ENCODE measurements at regions not wholly inside any gene's neighbourhood (a gene's known extent, or its start where the extent isn't known, plus 50 kb on each side); places are given as distances from the start of the nearest gene placed in this dataset.
A peak's percentile ranks its signal among the peaks of the same experiment; 100 is the strongest.
"Not testable (repeated sequence)": the region's sequence is repeated elsewhere in the genome, so short reads cannot be mapped to it uniquely, and the experiment has no call there.

DNA sequence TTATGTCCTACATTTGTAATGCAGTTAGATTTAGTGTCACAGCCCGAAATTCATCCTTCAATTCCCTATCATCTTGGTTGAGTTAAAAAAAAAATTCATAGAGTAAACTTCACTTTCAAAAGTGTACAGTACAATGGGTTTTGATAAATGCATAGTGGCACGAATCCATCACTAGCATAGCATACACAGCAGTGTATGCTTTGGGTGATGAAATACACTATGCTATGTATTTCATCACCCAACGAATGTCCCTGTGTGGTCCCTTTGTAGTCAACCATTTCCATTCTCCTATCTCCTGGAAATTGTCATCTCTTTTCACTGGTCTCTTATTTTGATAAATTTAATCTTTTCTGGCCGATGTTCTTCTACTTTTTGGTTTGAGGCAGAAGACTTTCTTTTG lies 129.4 kb upstream of the BASP1 start:
- DNase-seq, result no peak

DNA sequence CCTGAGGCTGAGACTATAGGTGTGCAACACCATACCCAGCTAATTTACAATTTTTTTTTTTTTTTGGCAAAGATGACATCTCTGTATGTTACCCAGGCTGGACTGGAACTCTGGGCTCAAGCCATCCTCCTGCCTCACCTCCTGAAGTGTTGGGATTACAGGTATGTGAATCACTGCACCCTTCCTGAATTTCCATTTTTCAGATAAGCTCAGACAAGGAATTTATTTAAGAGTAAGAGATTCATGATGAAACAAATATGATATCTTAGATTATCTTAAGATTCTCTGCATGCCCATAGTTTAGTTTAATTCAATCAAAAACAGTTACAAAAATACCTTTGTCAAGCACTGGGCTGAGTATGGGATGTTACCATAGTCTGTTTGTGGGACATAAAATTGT lies 128.4 kb upstream of the BASP1 start:
- no peak for DNase-seq

DNA sequence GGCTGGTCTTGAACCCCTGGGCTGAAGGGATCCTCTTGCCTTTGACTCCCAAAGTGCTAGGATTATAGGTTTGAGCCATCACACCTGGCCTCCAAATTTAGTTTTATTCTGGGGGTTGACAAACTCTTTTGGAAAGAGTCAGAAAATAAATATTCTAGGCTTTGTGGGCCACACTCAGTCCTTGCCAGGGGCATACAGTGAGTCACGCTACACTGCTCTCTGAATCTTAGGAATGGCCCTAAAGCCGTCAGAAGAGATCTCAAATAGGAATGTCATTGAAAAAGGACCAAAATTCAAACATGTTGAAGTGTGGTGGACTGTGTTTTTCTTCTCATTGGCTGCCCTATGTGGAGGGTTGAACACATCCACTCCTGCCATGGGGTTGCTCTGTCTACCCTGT lies 127.7 kb upstream of the BASP1 start:
- DNase-seq, result no peak

DNA sequence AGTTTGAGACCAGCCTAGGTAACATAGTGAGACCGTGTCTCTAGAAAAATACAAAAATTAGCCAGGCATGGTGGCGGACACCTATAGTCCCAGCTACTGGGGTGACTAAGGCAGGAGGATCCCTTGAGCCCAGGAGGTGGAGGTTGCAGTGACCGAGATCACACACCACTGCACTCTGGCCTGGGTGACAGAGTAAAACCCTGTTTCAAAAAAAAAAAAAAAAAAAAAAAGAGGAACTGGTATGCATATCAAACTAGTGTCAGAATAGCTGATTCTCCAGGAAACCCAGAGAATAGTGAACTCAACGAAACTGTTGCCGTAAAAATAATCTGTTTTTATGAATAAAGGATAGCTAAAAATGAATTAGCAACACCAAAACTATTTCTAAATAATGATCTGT lies 126.6 kb upstream of the BASP1 start:
- DNase-seq, result no peak

DNA sequence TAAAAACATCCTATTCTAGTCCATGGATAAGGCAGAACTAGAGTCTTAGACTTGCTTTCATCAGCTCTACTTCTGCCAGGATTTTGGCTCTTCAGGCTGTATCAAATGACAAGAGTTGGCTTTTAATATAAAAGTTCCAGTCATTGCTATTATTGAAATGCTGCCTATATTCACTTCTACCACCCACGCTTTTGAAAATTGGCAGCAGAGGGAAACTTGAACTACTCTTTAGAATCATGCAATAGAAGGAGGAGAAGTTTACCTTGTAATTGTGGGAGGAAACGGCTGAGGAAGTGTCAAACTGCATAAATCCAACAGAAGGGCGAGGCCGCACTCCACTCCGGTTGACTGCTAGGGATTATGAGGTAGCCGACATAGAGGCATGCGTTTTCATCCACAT lies 122.6 kb upstream of the BASP1 start:
- DNase-seq, result no peak

DNA sequence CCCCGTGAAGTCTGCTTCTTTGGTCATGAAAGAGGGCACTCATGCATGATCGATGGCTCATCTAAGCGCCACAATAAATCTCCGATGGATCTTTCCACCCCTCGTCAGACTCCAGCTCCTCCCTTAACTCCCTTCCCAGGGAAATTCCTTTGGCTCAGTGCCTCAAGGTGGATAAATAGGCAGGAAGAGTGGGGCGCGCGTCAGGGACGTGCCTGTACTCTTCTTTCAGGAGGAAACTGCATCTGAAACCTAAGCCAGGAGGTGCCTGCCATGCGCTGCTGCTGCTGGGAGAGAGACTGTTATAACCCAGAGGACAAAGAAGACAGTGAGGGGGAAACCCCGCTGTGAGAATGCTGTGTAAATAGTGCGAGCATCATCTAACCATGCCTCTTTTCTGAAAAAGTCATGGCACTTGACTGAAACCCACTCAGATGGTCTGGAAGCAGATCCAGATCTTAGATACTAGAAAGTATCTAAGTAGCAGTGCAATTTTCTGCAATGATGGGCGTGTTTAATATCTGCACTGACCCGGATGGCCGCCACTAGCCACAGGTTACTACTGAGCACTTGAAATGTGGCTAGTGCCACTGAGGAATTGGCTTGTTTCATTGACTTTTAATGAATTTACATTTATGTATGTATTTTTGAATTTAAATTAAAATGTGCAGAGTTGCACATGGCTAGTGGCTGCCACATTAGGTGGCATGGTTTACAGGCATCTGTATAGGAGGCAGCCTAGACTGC lies 120.3 kb upstream of the BASP1 start:
- DNase-seq, result peak; percentile 76

- DNase-seq, result no peak
Observed at GRCh38 chr5:17099946-17100345, 117.5 kb upstream of the BASP1 start.

GRCh38 chr5:17103461-17103860 lies 114.0 kb upstream of the BASP1 start:
- no peak for DNase-seq

DNA sequence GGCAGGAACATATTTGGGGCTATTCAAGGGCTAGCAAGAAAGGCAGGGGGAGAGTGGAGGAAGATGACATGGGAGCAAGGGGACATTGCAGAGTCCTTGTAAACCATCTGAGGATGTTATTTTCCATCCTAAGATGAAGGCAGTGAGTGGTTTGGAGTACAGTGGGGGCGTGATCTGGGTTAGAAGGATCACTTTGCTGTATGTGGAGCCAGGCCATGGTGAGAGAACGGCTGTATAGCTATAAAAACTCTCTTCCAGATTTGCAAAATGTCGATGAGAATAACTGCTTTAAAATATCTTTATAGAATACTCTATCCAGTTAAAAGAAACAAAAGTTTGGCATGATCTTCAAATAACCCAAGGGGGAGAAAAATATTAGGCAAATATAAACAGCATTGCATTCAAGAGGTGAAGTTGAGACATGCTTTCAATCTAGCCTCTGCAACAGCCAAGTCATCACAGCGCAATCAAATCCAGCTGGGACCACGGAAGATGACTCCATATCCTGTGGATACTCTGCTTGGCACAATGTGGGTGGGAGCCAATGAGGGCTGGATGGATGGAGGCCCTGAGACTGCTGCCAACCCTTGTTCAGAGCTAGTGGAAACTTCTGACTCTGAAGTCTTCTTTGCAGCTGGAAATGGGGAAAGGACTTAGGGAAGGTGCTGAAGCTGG lies 111.5 kb upstream of the BASP1 start:
- DNase-seq, result no peak

- DNase-seq, result no peak
Observed at GRCh38 chr5:17106521-17106920, 110.9 kb upstream of the BASP1 start.

GRCh38 chr5:17112091-17112716 lies 105.2 kb upstream of the BASP1 start:
- DNase-seq, result not testable (repeated sequence)

GRCh38 chr5:17113174-17113958 lies 104.1 kb upstream of the BASP1 start:
- DNase-seq, result no peak

DNA sequence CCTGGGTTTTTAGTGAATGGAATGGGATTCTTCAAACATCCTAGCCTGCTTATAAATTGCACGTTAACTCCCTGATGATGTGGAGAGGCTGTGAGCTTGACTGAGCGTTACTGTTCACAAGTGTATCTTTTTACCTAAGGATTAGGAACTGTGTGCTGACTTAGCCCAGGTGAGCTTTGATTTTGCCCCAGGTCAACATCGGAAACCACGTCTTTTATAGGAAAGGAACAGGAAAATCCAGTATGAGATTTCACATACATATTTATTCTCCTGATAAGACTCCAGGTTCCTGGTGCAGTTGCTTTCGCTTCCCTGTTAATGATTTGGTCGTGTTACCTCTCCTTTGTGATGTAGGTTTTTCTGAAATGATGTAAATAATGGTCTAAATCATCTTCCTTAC lies 103.2 kb upstream of the BASP1 start:
- DNase-seq, result no peak

DNA sequence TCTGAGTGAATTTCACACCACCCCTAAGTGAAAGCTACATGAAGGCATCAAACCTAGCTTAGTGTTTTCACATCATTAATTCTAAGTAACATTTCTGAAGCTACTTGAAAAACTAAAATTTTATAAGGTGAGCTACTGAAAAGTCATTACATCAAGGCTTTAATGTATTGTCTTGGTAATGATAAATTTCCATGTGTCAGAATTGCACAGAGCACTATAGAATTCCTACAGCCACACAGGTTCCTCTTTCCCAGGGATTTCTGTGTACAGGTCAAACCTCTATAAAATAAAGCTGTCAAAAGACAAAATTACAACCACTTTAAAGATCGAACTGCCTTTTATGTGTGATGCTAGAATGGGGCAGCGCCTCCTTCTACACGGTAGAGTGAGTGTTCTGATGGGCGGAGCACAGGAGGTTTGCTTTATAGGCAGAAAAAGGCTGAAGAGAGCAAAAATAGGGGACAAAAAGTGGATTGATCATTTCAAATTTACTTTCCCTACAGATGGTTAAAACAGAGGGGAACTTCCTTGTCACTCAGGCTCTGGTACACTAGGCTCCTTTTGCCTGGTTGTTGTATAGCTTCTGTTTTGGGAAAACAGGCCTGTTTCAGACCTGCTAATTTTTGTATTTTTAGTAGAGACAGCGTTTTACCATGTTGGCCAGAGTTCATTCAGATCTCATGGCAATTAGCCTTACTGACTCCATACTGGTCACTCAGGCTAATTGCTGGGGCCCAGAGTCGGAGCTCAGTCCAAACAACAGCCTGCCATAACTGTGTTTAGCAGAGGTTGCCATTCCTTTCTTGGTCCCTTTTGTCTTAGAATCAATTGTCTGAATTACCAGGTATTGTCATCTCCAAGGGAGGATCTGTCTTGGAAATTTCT lies 102.5 kb upstream of the BASP1 start:
- no peak for DNase-seq

DNA sequence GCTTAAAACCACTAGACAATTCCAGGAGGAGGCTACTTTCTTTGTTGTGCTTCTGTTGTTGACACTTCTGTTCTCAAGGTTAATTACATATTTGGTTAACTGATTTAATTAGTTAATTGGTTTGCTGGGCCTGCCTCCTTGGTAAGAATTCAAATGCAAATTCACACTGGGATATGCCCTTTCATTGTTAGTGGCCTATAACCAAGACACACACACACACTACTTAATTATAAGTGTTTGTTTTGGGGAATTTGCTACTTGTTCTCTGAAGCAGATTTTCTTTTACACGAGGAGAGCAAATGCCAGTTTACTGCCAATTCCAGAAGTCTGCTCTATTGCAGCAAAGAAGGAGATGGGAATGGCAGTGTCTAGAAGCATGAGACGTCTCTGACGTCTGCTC lies 101.6 kb upstream of the BASP1 start:
- DNase-seq, result peak; percentile 88

DNA sequence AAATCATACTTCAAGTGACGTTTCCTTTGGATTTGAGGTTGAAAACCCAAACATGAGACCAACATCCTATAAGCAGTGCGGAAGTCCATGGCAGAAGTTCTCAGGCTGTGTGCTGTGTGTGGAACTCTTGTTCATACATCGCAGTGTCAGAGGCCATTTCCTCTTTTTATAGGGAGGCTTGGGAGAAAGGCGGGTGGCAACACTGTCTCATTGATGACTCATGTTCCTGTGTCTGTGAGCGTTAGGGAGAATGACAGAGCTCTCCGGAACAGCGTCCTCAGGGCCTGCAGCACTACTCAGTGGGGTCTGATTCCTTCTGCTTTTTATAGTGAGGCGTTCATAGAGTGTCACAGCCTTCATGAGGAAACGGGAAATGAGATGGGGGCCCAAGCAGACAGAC lies 98.8 kb upstream of the BASP1 start:
- DNase-seq, result peak; percentile 60

GRCh38 chr5:17120209-17120608 lies 97.2 kb upstream of the BASP1 start:
- no peak for DNase-seq

DNA sequence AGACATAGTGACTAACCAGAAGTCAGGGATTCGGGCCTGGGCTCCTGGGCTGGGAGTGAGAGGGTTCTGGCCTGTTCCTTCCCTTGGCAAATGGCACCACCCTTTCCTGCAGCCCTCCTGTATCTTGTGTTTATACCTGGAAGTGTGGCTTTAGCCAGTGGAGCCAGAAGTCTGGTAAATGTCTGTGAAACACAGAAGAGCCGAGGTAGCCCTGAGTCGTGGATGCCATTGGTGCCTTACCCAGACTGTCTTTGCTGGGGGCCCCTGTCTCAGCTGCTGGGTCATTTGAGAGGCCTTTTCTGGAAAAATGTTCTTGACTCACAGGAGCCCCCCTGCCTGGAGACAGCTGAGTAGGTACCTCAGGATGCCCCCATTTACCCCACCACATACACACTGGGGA lies 95.7 kb upstream of the BASP1 start:
- DNase-seq, result no peak

GRCh38 chr5:17123010-17123409 lies 94.4 kb upstream of the BASP1 start:
- DNase-seq, result no peak

DNA sequence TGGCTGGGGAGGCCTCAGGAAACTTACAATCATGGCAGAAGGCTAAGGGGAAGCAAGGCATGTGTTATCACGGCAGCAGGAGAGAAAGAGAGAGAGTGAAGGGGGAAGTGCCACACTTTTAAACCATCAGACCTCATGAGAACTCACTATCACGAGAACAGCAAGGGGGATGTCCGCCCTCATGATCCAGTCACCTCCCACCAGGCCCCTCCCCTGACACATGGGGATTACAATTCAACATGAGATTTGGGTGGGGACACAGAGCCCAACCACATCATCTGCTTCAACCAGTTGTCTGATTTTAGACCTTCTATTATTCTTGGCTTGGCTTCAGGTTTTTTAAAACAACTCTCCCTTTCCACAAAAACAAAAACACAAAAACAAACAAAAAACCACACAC lies 93.7 kb upstream of the BASP1 start:
- DNase-seq, result not testable (repeated sequence)

DNA sequence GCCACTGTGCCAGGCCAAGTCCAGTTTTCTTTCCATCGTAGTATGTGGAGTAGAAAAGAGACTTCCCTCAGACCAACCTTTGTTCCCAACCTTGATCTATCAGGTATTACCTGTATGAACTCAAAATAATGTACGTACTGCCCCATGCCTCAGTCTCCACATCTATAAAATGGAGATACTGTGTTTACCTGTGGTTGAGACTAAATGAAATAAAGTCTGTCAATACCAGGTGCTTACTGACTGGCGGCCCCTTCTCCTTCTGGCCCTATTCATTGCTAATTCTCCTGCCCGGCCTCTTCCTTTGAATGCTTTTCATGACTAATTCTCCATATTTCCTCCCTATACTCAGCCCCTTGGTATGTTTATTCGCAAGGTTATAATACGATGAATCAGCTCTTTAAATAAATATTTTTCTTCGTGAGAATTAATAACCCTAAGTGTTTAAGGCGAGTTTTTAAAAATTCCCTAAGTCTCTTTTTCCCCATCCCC lies 89.6 kb upstream of the BASP1 start:
- DNase-seq, result no peak
